Muscle of back (tissue), 3 donors: ENCODE measurements at regions not wholly inside any gene's neighbourhood (a gene's known extent, or its start where the extent isn't known, plus 50 kb on each side); places are given as distances from the start of the nearest gene placed in this dataset.

Experiments
- DNase-seq, 3 donors: peaks; one replicate each; pipeline versions ENCODE4 v3.0.0 to v3.0.0-alpha.2; 2013

- no peak for DNase-seq
Measured at GRCh38 chr2:19547321-19547720, 188.9 kb upstream of the OSR1 start.

DNA sequence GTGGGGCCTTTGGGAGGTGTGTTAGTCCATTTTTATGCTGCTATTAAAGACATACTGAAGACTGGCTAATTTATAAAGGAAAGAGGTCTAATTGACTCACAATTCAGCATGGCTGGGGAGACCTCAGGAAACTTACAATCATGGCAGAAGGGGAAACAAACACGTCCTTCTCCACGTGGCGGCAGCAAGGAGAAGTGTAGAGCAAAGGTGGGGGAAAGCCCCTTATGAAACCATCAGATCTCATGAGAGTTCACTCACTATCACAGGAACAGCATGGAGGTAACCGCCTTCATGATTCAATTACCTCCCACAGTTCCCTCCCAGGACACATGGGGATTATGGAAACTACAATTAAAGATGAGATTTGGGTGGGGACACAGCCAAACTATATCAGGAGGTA lies 187.1 kb upstream of the OSR1 start:
- DNase-seq = no peak

- no peak for DNase-seq
Measured at GRCh38 chr2:19543663-19544383, 185.4 kb upstream of the OSR1 start.

DNA sequence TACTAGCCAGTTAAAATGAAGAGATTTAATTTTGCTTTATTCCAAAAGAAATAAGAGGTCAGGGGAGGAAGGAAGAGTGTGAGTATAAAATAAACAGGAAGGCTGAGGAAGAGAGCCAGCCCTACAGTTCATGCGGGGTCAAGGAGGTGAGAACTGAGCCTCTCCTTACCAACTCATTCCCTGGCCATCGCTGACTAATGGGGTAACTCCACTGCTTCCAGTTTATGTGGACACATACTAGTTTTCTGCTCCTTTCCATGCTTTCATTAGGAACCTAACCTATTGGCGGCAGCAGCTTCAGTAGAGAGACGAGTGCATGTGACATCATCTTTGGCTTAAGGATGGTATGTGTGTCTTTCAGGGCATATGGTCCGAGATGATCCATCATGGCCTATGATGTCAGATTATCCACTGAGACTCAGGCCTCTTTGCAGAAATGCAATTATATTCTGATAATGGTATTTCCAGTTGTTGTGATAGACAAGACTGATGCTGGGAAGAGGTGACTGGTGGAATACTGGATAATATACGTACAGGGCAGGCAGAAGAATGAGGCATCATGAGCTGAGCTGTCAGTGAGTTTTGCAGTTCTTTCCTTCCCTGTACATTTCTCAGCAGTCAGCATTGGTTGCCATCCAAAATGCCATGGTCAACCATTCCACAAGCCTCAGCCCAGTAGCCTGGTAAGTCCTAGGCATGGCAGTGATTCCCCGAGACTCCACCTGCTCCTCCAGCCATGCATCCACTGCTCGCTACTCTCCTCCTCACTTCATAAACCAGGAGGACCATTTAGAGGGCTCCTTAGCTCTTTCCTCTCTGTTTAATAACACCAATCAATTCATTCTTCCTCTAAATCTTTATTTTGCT lies 184.6 kb upstream of the OSR1 start:
- DNase-seq = no peak

DNA sequence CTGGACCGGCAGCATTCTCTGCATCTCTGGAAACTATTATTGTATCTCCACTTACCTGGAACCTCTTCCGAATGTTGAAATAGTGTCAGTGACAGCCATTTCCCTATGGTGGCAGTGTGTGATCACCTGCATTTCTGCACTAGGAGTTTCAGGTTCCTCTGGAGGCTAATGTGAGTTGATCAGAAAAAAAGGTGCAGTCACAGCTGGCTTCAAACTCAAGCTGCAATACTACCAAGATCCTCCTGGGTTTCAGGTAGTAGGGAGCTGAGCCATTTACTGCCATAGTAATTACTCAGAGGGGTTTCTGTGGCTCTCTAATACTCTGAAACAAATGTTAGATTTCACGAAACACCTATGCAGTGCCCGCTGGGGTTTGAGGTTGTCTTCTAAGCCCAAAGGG lies 183.5 kb upstream of the OSR1 start:
- DNase-seq = no peak

DNA sequence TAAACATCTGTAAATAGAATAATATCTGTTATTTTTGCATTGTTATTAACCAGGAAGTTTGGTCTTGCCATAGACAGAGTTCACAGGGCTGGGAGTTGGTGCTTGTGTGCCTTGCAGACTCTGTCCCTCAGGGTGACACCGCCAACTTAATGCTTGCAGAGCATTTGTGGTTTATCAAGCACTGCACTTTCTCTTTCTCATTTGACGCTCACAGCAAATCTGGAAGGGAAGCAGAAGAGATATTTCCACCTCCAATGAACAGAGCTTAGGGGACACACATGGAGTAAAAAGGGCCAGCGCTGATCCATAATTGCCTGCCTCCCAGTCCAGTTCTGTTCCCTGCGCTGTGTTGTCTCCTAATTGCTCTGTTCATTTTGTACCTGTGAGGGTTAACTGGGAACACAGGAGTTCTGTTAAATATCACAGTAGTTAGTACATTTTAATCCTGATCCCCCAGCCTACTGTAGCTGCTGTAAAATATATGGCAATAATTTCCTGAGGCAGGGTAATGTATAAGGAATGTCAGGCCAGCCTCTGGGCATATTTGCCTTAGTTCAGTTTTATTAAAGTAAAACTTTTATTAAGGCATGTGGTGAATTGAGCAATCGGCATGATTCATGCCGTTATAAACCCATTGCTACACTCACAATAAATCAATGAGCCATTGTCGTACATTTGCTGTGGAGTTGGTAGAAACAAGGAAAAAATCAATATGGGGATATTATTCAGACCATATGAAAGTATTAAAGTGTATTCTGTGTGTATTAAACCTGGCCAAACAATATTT lies 182.5 kb upstream of the OSR1 start:
- peak in 2 of 3 donors; percentile 39 to 77 for DNase-seq

- DNase-seq = peak; percentile 66 to 78 (median 71)
Measured at GRCh38 chr2:19538411-19538963, 180.1 kb upstream of the OSR1 start.

DNA sequence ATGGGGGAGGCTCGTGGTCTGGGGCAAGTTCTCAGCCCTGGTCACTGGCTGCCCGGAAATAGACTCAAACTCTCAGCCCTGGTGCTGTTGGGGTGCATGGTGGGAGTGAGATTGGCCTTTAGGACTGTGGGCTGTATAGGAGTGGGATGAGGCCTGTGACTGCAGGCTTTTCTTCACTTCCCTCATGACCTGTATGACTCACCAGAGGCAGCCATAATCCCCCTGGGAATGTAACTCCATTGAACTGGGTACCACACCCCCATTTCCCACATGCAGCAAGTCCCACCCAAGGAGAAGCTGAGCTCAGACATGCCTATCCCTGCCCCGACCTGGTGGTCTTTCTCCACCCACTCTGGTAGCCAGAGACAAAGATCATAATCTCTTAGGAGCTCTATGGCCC lies 177.7 kb upstream of the OSR1 start:
- DNase-seq = no peak

GRCh38 chr2:19532547-19533196 lies 174.2 kb upstream of the OSR1 start:
- DNase-seq = no peak

GRCh38 chr2:19529677-19530076 lies 171.3 kb upstream of the OSR1 start:
- no peak for DNase-seq

DNA sequence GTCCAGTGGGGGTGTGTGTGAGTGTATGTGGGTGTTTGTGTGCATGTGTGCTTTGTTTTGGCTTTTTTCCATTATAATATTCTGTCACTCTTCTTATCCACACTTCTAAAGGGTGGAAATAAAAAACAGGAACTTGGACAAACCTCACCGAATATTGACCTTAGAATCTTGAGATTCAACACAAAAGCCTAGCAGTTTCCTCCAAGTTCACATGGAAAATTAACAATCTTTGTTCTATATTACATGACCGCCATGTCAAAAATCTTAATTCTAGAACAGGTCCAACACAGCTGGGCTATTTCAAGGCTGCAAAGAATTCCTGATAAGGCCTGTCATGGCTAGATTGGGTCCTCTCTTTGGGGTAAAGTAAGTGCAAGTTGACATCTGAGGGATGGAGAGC lies 169.3 kb upstream of the OSR1 start:
- no peak for DNase-seq

DNA sequence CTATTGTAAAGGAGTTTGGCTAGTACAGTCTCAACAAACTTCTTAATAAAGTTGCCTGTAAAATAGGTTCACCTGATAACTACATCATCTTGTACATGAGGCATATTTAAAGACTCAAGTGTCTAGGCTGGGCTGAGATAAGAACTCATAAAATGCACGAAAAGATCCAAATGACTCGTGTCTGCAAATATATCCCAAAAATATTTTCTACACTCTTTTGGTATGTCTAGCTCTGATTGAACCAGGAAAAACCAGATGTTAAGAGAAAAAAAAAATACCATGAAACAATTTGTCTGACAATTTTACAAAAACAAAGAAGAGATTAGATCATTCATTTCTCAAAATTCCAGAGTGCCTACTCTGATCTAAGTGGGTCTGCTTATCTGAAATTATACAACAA lies 166.9 kb upstream of the OSR1 start:
- no peak for DNase-seq

- no peak for DNase-seq
Measured at GRCh38 chr2:19519045-19519444, 160.6 kb upstream of the OSR1 start.

DNA sequence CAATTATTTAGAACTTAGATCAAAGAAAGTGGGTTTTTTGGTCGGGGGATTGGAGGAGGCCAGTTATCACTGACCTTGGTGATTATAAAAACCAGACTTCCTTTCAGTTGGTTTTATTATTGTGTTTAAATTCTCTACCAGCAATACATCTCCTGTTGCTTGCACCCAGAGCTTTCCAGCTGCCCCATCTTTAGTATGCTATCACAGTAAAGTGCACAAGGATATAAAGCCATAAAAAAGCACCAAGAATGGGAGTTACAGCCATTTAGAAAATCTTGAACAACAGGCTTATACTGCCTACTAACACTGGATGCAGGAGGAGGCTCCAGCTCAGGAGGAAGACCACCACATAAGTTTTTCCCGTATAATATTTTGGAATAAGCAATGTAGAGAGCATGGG lies 148.7 kb upstream of the OSR1 start:
- DNase-seq = no peak

DNA sequence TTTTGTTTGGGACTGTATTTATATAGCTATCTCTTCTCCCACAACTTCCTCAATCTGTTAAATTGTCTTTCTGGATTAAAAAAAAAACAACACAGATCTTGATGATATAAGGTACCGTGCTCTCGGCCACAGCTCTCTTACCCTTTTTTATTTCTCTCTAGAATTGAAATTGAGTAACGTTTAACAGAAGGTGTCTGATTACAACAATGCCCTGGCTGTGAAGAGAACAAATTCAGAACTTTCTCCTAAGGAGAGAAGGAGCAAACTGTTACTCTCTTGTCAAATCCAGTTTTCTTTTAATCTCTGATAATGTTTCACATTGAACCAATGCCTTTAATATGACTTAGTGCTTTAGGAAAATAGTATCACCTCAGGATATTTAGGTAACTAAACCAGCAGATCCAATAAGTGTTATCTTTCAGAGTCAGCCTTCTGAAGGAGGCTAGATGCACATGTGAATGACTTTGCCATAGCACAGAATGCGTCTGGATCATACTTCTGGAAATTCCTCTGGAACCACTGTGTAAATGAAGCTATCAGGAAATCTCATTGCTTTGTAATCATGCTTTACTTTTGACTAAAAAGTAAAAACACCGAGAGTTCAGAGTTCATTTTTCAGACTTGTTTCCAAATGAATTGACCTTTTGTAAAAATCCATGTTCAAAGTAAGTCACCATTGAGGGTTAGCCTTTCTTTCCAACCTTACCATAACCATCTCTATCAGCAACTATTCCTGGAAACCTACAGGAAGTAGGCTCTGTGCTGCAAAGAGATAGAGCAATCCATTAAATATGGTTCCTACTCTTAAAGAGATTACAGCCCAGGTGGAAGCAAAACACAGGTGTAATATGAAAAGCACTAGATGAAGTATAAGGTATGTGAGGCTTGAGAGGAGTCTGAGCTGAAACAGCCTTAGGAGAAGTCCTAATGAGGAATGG lies 147.0 kb upstream of the OSR1 start:
- DNase-seq = no peak

DNA sequence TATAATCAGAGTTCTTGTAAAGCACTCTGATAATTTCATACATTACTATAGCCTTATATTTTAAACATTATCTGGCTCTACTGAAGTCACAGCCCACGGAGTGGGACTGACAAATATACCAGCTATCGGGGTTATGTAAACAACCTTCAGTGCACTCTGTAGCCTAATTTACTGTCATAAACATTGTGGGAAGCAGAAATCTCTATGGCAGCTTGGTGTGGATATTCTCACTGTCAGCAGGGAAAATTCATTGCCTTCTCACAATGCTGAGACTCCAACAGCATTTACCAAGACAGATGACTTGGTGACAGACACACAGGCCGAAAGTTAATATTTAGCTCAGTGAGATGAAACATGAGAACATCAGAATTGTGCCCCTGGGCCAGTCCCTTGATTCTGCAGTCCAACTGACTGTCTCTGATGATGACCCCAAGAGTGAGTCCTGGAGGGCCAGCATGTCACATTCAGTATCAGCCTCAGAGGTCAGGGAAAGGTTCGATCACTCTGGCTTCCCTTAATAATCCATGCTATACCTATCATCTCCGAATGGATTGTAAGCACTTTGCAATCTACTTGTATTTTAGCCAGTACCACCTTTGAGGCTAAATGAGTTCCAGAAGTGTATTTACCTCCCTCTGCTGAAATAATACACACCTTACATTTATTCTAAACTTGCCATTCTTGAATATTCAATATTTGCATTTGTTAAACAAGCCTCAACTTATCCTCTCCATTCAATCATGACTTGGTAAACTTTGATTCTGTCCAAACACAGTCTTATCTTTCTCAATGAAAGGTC lies 146.2 kb upstream of the OSR1 start:
- DNase-seq = no peak

DNA sequence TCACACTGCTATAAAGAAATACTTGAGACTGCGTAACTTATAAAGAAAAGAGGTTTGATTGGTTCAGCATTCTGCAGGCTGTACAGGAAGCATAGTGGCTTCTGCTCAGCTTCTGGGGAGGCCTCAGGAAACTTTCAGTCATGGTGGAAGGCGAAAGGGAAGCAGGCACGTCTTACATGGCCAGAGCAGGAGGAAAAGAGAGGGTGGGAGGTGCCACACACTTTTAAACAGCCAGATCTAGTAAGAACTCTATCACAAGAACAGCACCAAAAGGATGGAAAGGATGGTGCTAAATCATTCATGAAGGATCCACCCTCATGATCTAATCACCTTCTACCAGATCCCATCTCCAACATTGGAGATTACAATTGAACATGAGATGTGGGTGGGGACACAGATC lies 145.5 kb upstream of the OSR1 start:
- no peak for DNase-seq

DNA sequence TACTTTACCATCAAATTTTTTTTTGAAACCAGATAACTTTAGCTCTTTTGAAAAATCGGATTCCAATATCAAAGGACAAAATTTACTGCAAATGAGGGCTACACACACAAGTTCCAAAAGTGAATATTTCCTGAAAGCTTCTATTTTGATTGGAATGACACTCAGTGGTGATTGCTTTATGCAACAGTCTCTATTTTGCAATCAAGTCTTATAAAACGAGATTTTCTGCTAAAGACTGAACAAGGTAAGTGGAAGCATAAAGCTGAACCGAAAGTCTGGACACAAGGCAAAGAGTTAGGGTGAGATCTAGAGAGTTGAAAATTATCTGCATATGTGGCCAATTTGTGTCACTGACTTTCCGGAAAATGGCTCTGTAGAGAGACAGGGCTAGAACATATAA lies 145.0 kb upstream of the OSR1 start:
- DNase-seq = no peak

GRCh38 chr2:19500126-19500525 lies 141.7 kb upstream of the OSR1 start:
- peak in 1 of 3 donors; percentile 48 for DNase-seq

GRCh38 chr2:19496646-19497045 lies 138.2 kb upstream of the OSR1 start:
- no peak for DNase-seq
